H9 (cell line): ENCODE measurements at regions not wholly inside any gene's neighbourhood (a gene's known extent, or its start where the extent isn't known, plus 50 kb on each side); places are given as distances from the start of the nearest gene placed in this dataset.

Experiments used
- DNase-seq: peaks from one replicate; pipeline ENCODE4 v3.0.0-alpha.2; 2017
- H2AFZ ChIP-seq: one replicate; pipeline ENCODE4 v1.6.1; 2013; ENCODE audit warnings: mild to moderate bottlenecking, low read length, control low read depth, moderate library complexity
- H2AK5ac ChIP-seq: 2 replicates; pipeline ENCODE4 v1.6.1; 2013; ENCODE audit warnings: low read length, control low read depth, mixed read lengths; ENCODE audit not compliant: insufficient read length
- H2BK120ac ChIP-seq: one replicate; pipeline ENCODE4 v1.6.1; 2013; ENCODE audit warnings: low read depth, mild to moderate bottlenecking, low read length, control low read depth, inconsistent platforms; ENCODE audit not compliant: poor library complexity, severe bottlenecking
- H2BK12ac ChIP-seq: 2 replicates; pipeline ENCODE4 v1.6.1; 2013; ENCODE audit warnings: low read length, control low read depth, mixed read lengths, low read depth; ENCODE audit not compliant: insufficient read length
- H2BK15ac ChIP-seq: 2 replicates; pipeline ENCODE4 v1.6.1; 2013; ENCODE audit warnings: low read depth, low read length, control low read depth
- H2BK20ac ChIP-seq: one replicate; pipeline ENCODE4 v1.6.1; 2013; ENCODE audit warnings: low read depth, mild to moderate bottlenecking, low read length, control low read depth, inconsistent platforms; ENCODE audit not compliant: poor library complexity, severe bottlenecking
- H2BK5ac ChIP-seq: 2 replicates; pipeline ENCODE4 v1.6.1; 2013; ENCODE audit warnings: low read length, control low read depth, mixed read lengths; ENCODE audit not compliant: insufficient read length
- H3K14ac ChIP-seq: 2 replicates; pipeline ENCODE4 v1.6.1; 2013; ENCODE audit warnings: low read length, control low read depth; ENCODE audit not compliant: insufficient read depth
- H3K18ac ChIP-seq: 2 replicates; pipeline ENCODE4 v1.6.1; 2013; ENCODE audit warnings: low read depth, mild to moderate bottlenecking, mixed read lengths, low read length, control low read depth; ENCODE audit not compliant: insufficient read length
- H3K23ac ChIP-seq: 2 replicates; pipeline ENCODE4 v1.6.1; 2013; ENCODE audit warnings: low read length, control low read depth, mixed read lengths, low read depth; ENCODE audit not compliant: insufficient read length
- H3K23me2 ChIP-seq: 2 replicates; pipeline ENCODE4 v1.6.1; 2013; ENCODE audit warnings: low read depth, mild to moderate bottlenecking, mixed read lengths, low read length, control low read depth; ENCODE audit not compliant: insufficient read length, poor library complexity, severe bottlenecking
- H3K27ac ChIP-seq: 2 replicates; pipeline ENCODE4 v1.5.1; 2013; ENCODE audit warnings: low read length, control low read depth, mixed read lengths, low read depth; ENCODE audit not compliant: insufficient read length
- H3K27me3 ChIP-seq: 2 replicates; pipeline ENCODE4 v1.6.1; 2013; ENCODE audit warnings: low read length, control low read depth, inconsistent platforms; ENCODE audit not compliant: insufficient read depth
- H3K4ac ChIP-seq: 2 replicates; pipeline ENCODE4 v1.6.1; 2013; ENCODE audit warnings: low read depth, mild to moderate bottlenecking, control low read depth, inconsistent platforms, low read length, moderate library complexity
- H3K4me1 ChIP-seq: 2 replicates; pipeline ENCODE4 v1.6.1; 2013; ENCODE audit warnings: low read length, control low read depth, inconsistent platforms; ENCODE audit not compliant: insufficient read depth
- H3K4me2 ChIP-seq: 2 replicates; pipeline ENCODE4 v1.6.1; 2013; ENCODE audit warnings: low read length, control low read depth, mixed read lengths; ENCODE audit not compliant: insufficient read length, insufficient read depth
- H3K56ac ChIP-seq: 2 replicates; pipeline ENCODE4 v1.6.1; 2013; ENCODE audit warnings: low read depth, mild to moderate bottlenecking, mixed read lengths, low read length, control low read depth; ENCODE audit not compliant: insufficient read length
- H3K79me1 ChIP-seq: 2 replicates; pipeline ENCODE4 v1.6.1; 2013; ENCODE audit warnings: low read depth, mild to moderate bottlenecking, moderate library complexity, low read length, control low read depth, inconsistent platforms; ENCODE audit not compliant: insufficient read depth, poor library complexity, severe bottlenecking
- H3K79me2 ChIP-seq: 2 replicates; pipeline ENCODE4 v1.6.1; 2013; ENCODE audit warnings: low read length, control low read depth, inconsistent platforms; ENCODE audit not compliant: insufficient read depth
- H3K9ac ChIP-seq: 2 replicates; pipeline ENCODE4 v1.6.1; 2013; ENCODE audit warnings: low read length, control low read depth, mixed read lengths; ENCODE audit not compliant: insufficient read length; ENCODE audit errors: extremely low read depth
- H3K9me3 ChIP-seq: one replicate; pipeline ENCODE4 v1.6.1; 2013; ENCODE audit warnings: low read depth, low read length, inconsistent platforms; ENCODE audit not compliant: control insufficient read depth
- H3T11ph ChIP-seq: one replicate; pipeline ENCODE4 v1.6.1; 2013; ENCODE audit warnings: mild to moderate bottlenecking, low read length, control low read depth, inconsistent platforms
- H4K20me1 ChIP-seq: one replicate; pipeline ENCODE4 v1.6.1; 2013; ENCODE audit not compliant: control insufficient read depth, insufficient read length, insufficient read depth
- H4K5ac ChIP-seq: 2 replicates; pipeline ENCODE4 v1.6.1; 2013; ENCODE audit warnings: low read depth, mild to moderate bottlenecking, mixed read lengths, low read length, control low read depth; ENCODE audit not compliant: insufficient read length
- H4K8ac ChIP-seq: replicated peaks from 2 replicates; pipeline ENCODE4 v1.6.1; 2013; ENCODE audit warnings: low read length, control low read depth, mixed read lengths, low read depth; ENCODE audit not compliant: insufficient read length
- H4K91ac ChIP-seq: 2 replicates; pipeline ENCODE4 v1.6.1; 2013; ENCODE audit warnings: low read depth, mild to moderate bottlenecking, moderate library complexity, mixed read lengths, low read length, control low read depth; ENCODE audit not compliant: insufficient read length
- H3K27ac Mint-ChIP-seq, 3 experiments: 2 replicates in 2 of 3; 3 replicates in 1 of 3; pipeline ENCODE4 v1.8.0; 2020 to 2021; ENCODE audit warnings: mixed read lengths in 3 of 3, mild to moderate bottlenecking in 1 of 3, moderate library complexity in 1 of 3
- H3K27me3 Mint-ChIP-seq: 2 replicates; pipeline ENCODE4 v1.8.0; 2021; ENCODE audit warnings: low read depth, mild to moderate bottlenecking, moderate library complexity, mixed read lengths
- H3K36me3 Mint-ChIP-seq, 3 experiments: 2 replicates in 2 of 3; 3 replicates in 1 of 3; pipeline ENCODE4 v1.8.0; 2020 to 2021; ENCODE audit warnings: low read depth in 3 of 3, mixed read lengths in 3 of 3; ENCODE audit not compliant: insufficient read depth in 1 of 3
- H3K4me1 Mint-ChIP-seq, 2 experiments: 2 replicates each; pipeline ENCODE4 v1.8.0; 2020; ENCODE audit warnings: mixed read lengths in 2 of 2
- H3K4me3 Mint-ChIP-seq, 2 experiments: 2 replicates in 1 of 2; 3 replicates in 1 of 2; pipeline ENCODE4 v1.8.0; 2020 to 2021; ENCODE audit warnings: mild to moderate bottlenecking in 2 of 2, mixed read lengths in 2 of 2, moderate library complexity in 1 of 2
- H3K9me3 Mint-ChIP-seq, 2 experiments: 2 replicates in 1 of 2; 3 replicates in 1 of 2; pipeline ENCODE4 v1.8.0; 2020; ENCODE audit warnings: mild to moderate bottlenecking in 2 of 2, mixed read lengths in 2 of 2, moderate library complexity in 1 of 2
- WGBS: extraction: QIAGEN DNeasy Blood & Tissue Kit; methylation state at CpG from one replicate; pipeline ENCODE4 v1.1.7; 2013; ENCODE audit warnings: missing lambda C conversion rate, low lambda C conversion rate, mixed read lengths; ENCODE audit not compliant: insufficient read length; ENCODE audit errors: extremely low coverage; 5-methylcytosine and 5-hydroxymethylcytosine counted together
- TF ChIP-seq, protein P1 (sequence below): fragments of 200-600 bp; sonication (generic); conservative IDR thresholded peaks from 3 replicates; pipeline ENCODE4 v1.8.0; 2021; ENCODE audit warnings: antibody characterized with exemption, mild to moderate bottlenecking

DNA sequence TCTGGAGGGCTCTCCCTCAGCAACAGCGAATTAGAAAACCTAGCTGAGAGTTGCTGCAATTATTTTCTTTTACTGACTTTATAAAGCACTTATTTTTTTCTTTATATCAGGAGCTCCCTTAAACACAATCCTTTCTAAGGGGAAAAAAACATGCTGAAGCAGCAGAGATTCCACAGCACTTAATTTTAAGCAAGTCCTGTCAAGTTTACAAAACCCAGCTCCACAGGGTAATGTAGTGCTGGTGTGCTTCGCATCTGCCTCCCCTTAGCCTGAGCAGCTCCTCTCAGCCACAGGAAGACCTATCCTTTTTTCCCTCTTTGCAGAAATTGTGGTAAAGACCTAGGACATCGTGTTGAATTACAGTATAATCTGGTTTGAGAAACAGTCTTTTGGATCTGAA lies 208.1 kb upstream of the SYNDIG1 start:
- Histone ChIP-seq H3K56ac (no peak overlapping the region), H4K8ac (no peak overlapping the region), H3K23me2 (no peaks in the 10 kb centered on the region), H2BK20ac (no peak overlapping the region), H4K91ac (no peak overlapping the region), H2AK5ac (no peak overlapping the region), H4K20me1 (no peaks in the 10 kb centered on the region), H2BK15ac (no peak overlapping the region), H3K79me2 (no peaks in the 10 kb centered on the region), H2BK5ac (no peak overlapping the region), H2AFZ (no peak overlapping the region), H2BK12ac (no peak overlapping the region), H3K9ac (no peak overlapping the region), H3K4me1 (no peaks in the 10 kb centered on the region), H3K79me1 (no peaks in the 10 kb centered on the region), H3K4ac (no peak overlapping the region), H3K27ac (no peak overlapping the region), H4K5ac (no peak overlapping the region), H3T11ph (no peak overlapping the region), H3K9me3 (no peaks in the 10 kb centered on the region), H3K14ac (no peak overlapping the region), H3K4me2 (no peak overlapping the region), H3K23ac (no peak overlapping the region), H3K18ac (no peak overlapping the region), H2BK120ac (no peak overlapping the region), H3K27me3 (no peaks in the 10 kb centered on the region)
- no peak for DNase-seq
- Mint-ChIP-seq H3K27me3 (peaks cover 8% of the 10 kb centered on the region), H3K36me3 (no peaks in the 10 kb centered on the region), H3K27ac (peak overlapping the region in 1 of 3 experiments; percentile 48; a peak in 1 of 7 replicates), H3K4me1 (peaks cover 0 to 3% of the 10 kb centered on the region in 2 experiments; a peak in 1 of 4 replicates), H3K9me3 (0 out of 5 replicates have a peak, but pooled peaks cover 0 to 2% of the 10 kb centered on the region in 2 experiments), H3K4me3 (no peak overlapping the region)
- TF ChIP-seq, protein P1, sequence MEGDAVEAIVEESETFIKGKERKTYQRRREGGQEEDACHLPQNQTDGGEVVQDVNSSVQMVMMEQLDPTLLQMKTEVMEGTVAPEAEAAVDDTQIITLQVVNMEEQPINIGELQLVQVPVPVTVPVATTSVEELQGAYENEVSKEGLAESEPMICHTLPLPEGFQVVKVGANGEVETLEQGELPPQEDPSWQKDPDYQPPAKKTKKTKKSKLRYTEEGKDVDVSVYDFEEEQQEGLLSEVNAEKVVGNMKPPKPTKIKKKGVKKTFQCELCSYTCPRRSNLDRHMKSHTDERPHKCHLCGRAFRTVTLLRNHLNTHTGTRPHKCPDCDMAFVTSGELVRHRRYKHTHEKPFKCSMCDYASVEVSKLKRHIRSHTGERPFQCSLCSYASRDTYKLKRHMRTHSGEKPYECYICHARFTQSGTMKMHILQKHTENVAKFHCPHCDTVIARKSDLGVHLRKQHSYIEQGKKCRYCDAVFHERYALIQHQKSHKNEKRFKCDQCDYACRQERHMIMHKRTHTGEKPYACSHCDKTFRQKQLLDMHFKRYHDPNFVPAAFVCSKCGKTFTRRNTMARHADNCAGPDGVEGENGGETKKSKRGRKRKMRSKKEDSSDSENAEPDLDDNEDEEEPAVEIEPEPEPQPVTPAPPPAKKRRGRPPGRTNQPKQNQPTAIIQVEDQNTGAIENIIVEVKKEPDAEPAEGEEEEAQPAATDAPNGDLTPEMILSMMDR: no peak
- WGBS: no CpG with 5 or more reads among the region's 3 CpGs
